Activated CD4-positive, alpha-beta T cell treated with anti-CD3 and anti-CD28 coated beads for 1 hour (primary cell): ENCODE measurements at regions not wholly inside any gene's neighbourhood (a gene's known extent, or its start where the extent isn't known, plus 50 kb on each side); places are given as distances from the start of the nearest gene placed in this dataset.

Source experiments
- DNase-seq: peaks from one replicate; pipeline ENCODE4 v3.0.0-alpha.2; 2020

DNA sequence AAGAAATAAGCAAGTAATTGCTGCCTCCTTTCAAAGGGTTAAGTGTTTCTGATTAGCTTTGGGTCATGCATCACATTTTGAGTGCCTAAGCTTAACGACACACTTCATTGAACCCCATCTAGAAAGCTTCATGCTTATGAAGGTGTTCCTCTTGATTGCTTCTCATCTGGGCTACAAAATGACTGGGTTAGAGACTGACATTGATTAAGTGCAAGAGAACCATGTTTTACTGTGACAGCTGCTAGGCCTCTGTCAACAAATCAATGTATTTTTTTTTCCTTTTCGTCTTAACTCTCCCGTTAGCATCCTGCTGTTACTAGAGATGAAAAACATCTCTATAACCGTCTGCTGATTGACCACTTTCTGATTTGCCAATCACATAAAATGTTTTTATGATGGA, 725.0 kb downstream of the TLE1 start:
- DNase-seq = no peak

DNA sequence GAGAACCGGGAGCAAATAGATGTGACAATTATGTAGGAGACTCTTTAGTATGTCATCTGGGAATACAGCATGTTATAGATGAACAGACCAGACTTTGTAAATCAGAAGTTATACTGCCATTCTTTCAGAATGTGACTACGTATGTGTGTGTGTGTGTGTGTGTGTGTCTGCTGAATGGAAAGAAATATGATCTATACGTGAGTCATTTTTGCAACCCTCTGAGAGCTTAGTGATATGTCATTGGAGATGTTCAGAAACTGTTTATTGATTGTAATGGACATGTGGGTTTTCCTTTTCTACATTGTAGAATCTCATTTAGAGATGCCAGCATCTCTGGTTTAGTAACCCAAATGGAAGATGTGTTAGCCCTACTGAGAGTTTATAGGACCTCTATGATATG, 731.5 kb downstream of the TLE1 start:
- DNase-seq = no peak

DNA sequence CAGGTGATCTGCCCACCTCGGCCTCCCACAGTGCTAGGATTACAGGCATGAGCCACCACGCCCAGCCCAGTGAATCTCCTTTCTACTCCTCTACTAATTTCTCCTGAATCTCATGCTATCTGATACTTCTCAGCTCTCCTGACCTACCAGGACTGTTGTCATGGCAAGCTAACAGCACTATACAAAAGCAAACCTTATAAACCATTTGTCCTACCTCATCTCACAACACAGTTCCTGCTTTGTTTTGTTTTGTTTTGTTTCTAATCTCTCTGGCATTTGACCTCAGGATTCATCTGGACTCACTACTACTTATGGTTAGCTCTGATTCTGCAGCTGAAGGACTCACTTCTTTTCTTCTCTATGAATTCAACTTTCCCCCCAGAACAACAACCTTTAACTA, 734.8 kb downstream of the TLE1 start:
- DNase-seq = no peak

DNA sequence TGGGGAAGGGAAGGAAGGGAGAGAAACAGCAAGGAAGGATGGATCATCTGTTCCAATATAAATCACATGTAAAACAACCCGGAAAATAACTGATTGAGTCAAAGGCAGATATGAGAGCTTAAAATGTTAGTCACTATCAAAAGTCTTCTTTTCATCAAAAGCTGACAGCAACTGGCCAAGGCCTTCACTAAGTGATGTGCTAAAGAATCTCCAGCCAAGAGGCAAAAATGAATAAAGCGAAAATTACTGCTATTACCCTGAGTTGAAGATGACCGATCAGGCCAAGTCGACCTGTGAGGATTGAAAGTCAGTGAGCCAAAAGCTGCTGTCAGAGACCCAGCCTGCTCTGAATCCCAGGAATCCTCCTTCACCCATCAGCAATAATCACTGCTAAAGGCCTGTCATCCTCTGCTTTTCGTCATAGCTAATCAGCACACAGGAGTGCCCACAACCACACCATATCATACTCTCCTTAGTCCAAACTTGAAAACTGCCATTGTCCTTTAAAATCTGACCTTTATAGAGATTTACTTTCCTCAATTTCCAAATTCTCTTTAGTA, 736.9 kb downstream of the TLE1 start:
- no peak for DNase-seq

DNA sequence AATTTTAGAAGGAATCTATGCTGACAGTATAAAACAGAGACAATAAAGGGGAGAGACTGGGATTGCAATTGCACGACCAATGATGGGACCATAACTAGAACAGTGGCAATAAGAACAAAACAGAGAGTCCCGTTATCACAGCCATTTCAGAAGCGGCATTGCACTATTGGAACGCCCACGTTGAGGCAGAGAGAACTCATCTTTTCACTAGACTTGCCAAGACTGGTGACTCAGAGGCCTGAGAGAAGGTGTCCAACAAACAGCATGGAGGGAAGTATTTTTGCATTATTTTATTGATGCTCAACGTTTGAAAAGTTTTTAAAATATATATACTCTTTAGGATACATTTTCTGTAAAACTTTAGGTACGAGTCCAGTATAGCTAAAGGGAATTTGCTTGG, 737.7 kb downstream of the TLE1 start:
- no peak for DNase-seq

DNA sequence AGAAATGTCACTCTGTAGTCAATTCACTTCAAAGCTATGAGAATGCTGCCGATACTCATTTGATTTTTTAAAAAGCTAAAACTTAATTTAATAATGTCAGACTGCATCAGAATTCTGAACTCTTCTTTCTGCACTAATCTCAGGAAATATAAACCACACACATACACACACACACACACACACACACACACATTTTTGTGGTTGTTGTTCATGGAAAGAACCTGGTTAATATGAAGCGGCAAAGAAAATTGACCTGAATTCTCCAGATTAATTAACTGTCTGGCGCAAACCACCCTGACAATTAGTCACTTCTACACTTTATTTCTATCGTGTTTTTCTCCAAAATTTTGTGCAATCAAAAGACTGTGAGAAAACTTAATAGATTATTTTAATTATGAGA, 740.5 kb downstream of the TLE1 start:
- no peak for DNase-seq

DNA sequence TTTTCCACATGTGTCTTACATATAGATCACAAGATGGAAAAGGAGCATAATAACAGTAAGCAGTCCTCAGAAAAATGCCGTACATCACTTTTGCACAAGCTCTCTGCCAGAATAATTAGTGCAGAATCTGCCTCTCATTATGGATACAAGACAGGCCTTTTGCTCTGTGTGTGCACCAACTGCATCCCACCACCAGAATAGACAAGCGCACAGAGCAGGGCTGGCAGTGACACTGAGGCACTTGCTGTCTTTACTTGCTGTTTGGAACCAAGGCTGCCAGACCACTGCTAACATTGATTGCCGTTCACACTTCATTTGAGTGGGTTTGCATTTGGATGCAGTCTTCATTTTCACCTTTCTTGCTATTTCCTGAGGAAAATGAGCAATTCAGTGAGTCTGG, 741.3 kb downstream of the TLE1 start:
- DNase-seq = no peak

DNA sequence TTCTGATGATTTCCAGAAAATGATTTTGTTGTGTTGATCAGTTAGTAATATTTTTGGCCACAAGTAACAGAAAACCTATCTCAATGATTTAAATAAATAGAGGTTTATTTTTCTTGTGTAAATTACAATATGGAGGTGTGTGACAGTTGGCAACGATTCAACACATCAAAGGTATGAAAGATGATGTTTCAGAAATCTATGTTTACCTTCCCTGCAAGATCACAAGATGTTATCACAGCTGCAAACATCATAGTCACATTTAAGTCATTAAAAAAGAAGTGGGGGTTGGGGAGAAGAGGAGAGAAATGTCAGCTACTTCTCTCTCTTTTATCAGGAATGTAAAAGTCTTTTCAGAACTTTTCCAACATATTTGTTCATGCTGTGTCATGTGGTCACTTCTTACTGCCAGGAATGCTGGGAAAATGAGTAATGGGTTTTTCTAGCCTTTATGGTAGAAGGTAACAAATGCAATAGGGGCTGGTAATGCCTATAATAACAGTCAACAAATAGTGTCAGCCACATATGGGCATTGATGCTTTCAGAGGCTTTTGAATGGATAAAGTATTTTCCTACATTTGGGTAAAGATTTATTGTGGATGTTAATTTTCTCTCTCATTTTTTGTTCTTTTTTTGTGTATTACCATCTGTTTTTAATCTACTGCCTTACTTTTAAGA, 742.7 kb downstream of the TLE1 start:
- DNase-seq = no peak

DNA sequence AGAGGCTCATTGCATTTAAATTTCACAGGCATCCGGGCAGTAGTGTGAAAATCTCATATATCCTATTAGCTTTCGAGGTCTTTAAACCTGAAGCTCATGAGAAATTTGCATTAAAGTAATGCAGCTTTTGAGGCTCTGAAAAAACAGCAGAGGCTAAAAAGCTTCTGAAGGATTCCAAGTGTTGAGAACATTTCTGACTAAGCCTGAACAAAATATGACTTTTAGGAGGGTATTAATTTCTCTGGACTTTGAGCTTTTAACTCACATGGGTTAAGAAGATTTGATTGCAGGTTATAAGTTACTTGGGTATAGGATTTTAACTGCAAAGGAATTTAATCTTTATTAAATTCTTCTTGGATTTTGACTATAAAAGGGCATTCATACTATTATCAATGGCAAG, 743.9 kb downstream of the TLE1 start:
- no peak for DNase-seq

DNA sequence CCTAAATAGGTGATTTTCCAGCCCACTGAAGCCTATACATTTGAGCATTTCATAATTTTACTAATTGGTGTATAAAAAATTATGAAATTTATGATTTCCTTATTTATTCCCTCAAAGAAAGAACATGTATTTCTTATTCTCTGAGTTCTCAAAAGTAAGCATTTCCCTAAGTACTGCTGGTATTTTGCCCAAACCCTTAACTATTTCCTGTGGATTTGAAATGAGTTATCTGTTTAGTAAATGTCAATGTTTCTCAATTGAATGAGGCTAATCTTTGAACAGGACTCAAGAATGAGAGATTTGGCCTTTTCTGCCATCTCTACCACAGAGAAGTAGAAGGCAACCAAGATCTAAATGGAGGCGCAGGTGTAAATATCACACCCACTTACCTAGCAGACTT, 751.7 kb downstream of the TLE1 start:
- DNase-seq = no peak

DNA sequence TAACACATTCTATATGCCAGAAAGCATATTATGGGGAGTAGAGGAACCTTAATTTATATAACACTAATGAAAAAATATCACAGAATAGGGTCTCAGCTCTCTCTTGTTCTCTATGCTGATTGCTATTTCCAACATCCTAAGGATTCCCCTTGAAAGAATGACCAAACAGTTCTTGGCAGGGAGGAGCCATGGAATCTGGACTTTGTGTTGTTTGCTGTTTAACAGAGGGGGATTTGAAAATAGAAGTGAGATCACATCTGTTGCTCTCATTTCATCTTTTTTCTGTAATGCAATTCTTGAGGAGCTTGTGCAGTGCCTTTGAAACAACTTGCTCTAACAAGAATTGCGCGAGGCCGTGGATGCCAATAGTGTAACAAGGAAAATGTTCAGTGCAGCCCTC, 755.3 kb downstream of the TLE1 start:
- DNase-seq = no peak

DNA sequence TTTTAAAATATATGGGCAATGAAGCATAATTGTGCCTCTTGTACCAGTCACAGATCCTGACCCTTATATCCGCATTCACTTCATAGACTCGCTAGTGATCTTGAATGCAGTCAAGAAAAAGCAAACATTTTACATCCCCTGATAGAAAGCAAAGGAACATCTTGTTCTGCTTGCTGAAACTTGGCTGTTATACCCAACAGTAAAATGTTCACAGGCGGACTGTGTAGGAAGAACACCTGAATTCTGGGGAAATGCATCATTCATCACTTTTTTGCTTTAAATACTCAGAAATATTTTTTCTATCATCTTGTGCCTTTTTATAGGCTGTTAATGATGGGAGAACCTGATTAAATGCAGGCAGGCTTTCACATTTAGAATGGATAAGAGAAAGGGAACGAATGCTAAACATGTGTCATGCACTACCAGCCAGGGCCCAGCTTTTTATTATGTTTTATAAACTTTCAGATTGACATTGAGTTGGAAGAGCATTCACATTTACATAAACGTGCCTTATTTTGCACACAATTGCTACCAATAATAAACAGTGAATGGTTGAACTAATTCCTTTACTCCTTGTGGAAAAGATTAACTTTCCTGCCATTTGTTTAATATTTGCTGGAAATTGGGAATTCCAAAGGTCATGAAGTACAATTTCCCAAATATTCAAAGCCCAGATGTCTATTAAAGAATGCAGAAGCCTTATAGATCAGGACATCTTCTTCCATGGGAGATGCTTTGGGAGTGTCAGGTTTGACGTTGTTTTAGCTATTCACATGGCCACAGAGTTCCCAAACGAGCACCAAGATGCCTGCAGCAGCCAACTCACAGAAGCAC, 756.2 kb downstream of the TLE1 start:
- no peak for DNase-seq

DNA sequence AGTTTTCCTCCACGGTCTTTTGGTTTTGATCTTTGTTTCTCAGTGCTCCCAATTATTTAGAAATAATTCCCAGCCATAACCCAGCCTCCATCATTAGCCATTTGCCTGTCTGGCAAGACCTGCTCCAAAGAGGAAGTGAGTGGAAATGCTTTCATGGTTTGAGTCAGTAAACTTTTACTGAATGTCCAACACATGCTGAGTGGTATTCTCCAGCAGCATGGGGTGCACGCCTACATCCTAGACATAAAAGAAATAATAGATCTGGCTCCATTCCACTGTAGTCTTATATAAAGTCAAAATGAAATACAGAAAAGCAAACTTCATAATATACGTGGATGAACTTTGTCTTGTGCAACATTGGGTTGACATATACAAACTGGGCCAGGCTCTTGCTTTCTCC, 757.2 kb downstream of the TLE1 start:
- DNase-seq = no peak

DNA sequence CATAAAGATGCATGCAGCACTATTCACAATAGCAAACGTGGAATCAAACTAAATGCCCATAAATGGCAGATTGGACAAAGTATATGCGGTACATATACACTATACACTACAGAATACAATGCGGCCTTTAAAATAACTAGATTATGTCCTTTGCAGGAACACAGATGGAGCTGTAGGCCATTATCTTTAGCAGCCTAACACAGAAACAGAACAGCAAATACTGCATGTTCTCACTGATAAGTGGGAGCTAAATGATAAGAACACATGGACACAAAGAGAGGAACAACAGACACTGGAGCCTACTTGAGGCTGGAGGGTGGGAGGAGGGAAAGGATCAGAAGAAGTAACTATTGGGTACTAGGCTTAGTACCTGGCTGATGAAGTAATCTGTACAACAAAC, 758.2 kb downstream of the TLE1 start:
- no peak for DNase-seq

DNA sequence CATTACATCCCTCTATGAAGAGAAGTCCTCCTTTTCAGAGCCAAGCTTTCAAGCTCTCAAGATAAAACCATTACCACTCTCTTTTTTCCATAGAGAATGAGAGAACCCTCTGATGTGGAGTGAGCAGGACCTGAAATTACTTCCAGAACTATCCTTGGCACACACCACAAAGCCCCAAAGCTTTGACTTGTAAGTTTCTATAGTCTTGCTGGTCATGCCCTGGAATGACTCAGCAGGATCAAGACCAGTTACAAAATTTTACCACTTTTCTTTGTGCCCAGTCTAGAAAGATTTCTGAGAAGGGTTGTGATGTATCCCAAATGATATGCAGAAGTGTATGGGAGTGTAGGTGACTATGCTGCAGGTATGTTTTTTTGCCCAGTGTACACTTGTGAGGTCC, 760.6 kb downstream of the TLE1 start:
- DNase-seq = no peak

DNA sequence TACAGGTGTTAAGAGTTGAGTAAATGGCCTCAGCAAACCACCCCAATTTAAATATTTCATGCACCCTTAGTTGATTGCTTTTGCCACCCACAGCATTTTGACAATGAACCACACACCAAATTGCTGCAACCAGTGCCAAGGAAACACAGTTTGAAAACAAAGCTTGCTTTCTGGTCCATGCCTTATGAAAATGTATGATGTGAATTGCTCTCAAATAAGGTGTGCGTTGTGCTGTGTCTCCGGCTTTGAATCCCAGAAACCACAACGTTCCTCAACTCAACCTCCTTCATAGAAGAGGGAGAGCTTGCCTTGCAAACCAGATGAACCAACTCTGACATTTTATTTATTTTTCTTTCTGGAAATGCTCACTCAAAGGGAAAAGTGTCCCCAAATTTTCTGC, 762.7 kb downstream of the TLE1 start:
- DNase-seq = no peak

DNA sequence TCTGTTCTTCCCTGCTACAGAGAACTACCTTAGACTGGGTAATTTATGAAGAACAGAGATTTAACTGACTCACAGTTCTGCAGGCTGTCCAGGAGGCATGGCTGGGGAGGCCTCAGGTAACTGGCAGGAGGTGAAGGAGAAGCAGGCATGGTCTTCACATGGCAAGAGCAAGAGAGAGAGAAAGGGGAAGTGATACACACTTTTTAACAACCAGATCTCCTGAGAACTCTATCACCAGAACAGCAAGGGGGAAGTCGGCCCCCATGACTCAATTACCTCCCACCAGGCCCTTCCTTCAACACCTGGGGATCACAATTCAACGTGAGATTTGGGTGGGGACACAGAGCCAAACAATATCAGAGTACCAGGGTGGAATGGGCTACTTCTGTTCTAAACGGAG, 766.8 kb downstream of the TLE1 start:
- no peak for DNase-seq

DNA sequence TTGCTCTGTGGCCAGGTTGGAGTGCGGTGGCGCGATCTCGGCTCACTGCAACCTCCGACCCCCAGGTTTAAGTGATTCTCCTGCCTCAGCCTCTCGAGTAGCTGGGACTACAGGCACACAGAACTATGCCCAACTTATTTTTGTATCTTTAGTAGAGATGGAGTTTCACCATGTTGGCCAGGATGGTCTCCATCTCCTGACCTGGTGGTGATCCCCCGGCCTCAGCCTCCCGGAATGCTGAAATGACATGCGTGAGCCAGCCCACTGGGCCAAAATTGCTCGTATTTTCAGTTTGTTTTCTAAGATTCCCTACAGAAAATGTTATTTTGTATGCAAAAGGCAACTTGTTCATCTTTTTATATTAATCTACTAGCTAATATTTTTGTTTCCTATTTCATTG, 782.6 kb downstream of the TLE1 start:
- DNase-seq = no peak

DNA sequence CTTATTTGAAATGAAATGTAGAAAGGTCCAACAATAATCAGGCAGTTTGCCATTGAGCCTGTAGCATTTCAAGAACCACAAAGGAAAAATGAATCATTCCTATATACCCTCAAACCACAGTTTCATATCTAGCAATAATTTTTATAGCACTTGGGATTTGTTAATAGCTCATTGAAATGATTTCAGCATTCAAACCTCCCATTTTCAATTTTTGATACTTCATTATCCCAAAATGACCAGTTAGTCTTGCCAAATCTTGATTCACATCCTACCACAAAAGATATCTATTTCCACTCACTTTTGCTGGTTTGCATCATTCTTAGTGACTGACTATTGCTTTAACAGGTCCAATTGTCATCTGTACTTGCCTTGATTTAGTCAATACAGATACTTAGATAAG, 790.1 kb downstream of the TLE1 start:
- DNase-seq = no peak

DNA sequence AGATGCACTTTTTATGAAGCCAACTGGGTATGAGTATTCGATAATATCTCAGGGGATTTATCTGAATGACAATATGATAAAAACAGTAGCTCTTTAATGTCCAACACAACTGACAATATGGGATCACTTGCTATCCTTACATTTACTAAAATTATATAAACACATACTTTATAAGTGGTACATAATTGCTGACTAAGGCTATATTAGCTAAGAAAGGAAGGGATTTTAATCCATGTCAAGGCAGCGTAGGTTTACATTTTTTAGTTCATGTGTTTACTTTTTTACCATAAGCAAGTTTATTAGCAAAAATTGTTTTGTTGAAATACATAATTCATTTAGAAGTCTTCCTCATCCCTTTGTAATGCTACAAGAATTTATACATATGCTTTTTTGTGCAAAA, 796.2 kb downstream of the TLE1 start:
- no peak for DNase-seq

DNA sequence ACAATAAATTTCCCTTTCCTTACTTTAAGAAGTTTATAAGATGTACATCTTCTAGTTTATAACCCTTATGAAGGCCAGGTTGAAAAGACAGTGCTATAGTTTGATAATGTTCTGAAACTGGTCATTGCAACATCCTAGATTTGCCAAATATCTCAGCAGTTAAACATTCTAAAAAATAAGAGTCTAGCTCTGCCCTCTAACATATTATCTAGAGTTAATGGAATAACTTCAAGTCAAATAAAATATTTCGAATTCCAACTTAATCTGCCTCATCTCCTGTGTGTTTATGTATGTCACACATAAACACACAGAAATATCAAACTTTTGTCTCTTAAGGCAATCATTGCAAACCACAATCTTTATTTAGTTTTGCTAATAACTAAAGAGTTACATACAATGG, 796.6 kb downstream of the TLE1 start:
- DNase-seq = no peak

DNA sequence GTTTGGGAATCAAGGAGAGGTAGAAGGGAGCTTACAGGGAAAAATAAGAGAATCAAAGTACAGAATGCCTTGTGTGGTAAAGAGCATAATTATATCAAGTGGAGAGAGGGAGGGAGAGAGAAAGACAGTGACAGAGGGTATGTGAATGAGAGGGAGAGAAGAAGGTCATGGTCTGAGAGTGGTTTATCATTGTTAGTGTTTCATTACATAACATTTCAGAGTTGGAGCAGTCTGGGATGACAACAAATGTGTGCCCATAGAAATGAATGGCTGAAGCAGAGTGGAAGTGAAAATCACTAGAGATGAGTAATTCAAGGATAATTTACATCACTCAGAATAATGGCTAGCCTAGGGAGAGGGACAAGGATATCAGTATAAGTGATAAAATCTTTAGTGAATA, 799.2 kb downstream of the TLE1 start:
- no peak for DNase-seq

DNA sequence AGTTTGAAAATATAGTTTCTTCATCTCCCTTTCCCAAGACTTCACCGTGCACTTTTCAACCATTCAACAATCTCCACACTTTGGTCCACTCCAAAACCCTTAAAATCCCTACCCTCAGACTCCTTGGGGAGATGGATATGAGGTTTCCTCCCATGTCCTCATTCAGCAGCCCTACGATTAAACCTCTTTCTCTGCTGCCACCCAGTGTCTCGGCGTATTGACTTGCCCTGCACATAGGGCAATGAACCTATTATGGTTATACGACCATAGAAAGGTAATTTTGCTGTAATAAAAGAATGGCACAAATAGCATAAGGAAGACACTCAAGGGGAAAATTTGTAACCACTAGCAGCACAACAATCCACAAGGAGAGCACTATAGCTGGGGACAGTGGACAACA, 803.5 kb downstream of the TLE1 start:
- no peak for DNase-seq

DNA sequence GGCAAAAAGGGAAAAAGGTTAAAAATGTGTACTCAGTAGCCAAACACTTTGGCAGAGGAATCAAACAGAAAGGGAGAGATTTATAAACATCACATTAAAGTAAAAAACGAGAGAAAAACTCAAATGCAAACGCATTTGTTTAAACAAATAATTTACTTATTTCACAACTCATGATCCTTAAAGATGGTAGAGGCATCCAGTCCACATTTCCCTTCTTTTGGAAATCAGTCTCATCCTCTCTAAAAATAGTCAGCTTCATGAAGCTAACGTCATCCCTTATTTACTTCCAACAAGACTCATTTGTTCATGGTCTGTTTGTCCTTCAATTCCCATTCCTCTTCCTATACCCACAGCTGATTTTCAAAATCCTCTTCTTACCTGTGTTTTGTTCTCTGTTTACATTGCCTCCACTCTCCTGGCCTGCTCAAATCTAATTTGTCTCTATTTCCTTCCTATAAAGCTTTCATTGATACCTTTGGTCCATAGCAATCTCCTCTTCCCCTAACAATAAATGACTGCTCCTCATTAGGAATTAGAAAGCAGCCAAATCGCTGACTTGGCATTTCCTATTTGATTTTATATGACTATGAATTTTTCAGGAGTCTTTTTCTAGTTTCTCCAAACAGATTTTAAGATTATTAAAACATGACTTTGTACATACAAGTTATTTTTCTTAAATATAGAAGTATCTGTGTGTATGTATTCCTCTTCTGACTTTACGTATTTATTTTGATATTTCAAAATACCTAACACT, 805.3 kb downstream of the TLE1 start:
- DNase-seq = no peak
